NCI-H1694 treated with DMSO at 0.1 percent for 48 hours (cell line): ENCODE measurements at regions not wholly inside any gene's neighbourhood (a gene's known extent, or its start where the extent isn't known, plus 50 kb on each side); places are given as distances from the start of the nearest gene placed in this dataset.
"Not testable (repeated sequence)": the region's sequence is repeated elsewhere in the genome, so short reads cannot be mapped to it uniquely, and the experiment has no call there.

Experiments used
- DNase-seq: peaks from one replicate; lab custom pipeline; 2025; lab: John Stamatoyannopoulos, UW

DNA sequence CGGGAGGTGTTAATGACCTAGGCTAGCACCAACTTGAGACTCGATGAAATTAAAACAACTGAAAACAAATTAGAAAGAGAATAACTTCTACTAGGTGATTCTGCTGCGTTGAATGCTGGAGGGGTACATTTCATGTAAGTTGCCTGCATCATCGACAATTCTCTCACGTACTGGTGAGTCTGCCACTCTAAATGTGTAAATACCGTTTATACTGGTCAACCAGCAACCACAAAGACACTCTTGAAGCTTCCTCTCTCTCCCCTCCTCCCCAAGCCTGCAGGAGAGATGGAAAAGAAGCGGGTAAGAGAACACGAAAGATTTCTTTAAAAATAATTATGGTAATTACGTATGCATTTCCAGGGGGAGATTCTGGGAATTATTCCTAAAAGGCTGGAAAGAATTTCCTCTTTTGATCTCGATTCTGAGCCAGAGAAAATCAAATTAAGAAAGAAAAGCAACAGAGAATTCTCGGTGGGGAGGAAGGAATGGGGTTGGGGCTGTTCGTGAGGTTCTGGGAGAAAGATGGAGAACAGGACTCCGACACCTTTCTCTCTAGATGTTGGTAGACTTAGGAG lies 68.6 kb upstream of the MRTFB start:
- DNase-seq = no peak

GRCh38 chr16:14003074-14003570 lies 68.0 kb upstream of the MRTFB start:
- DNase-seq = no peak

DNA sequence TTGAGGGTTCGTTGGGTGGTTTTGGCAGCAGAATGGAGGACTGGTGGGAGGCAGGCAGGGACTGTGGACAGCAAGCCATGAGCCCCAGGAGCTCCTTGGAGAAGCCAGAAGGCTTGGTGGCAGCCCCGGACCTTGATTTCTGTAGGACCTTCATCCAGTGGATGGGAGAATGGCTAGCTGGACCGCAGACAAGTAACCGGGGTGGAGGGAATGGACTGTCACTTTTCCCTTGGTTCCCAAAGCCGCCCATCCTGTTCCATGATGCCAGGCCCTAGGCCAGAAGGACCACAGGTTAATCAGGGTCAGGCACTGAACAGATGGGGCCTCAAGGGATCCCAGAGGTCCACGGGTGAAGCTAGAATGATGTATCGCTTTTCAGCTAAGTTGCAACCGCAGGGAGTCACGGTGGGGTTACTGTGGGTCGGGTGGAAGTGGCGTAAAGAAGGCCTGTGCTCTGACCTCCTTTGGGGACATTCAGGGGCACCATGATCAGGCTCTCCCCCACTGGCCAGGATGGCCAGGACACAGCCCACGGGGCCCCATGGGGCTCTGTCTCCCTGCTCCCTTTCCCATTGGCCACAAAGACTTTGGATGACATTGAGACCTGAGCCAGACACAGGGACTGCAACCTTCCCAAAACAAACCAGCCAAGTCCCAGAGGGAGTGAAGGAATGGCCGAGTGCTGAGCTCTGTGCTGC lies 66.9 kb upstream of the MRTFB start:
- no peak for DNase-seq

DNA sequence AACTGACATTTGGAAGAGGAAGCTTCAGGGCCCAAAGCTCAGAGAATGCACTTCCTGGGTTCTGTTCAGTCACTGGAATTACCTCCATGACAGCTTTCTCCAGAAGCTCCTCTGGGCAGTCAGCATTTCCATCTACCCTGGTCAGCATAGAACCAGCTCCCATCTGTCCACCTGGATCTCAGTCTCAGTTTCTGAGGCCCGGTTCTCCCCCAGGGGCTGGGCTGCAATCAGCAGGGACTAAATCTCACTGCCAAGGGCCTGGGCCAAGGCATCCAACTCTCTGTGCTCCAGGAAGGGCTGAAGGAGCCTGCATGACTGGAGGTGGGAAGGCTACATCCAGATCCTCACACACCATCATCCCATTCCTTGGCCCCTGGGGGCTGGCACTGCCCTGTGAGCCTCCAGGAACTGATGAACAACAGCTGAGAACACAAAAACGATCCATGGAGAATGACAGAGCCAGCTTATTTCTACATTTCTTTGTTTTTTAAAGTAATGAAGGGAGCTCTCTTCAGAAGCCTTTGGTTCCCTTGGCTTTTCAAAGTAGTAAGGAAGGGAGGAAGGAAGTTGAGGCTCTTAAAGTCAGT lies 66.3 kb upstream of the MRTFB start:
- no peak for DNase-seq

DNA sequence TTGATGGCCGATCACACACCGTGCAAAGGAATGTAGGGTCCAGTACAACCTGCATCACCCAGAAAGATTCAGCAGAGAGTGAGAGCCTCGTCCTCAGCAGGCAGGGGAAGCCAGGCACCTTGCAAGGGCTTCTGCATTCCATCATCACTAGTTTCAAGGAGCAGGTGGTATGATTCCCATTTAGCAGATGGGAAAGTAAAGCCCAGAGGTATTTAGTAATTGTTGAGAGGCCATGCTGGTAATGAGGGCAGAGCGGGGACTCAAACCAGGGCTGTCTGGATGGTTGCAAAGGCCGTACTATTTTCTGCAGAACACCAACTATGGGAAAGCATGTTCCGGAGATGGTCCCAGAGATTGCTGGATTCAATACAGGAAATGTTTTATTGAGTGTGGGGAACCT lies 65.8 kb upstream of the MRTFB start:
- DNase-seq = no peak

GRCh38 chr16:14007450-14007849 lies 63.7 kb upstream of the MRTFB start:
- no peak for DNase-seq

GRCh38 chr16:14011001-14011400 lies 60.1 kb upstream of the MRTFB start:
- no peak for DNase-seq

GRCh38 chr16:14011846-14012245 lies 59.3 kb upstream of the MRTFB start:
- DNase-seq = no peak

DNA sequence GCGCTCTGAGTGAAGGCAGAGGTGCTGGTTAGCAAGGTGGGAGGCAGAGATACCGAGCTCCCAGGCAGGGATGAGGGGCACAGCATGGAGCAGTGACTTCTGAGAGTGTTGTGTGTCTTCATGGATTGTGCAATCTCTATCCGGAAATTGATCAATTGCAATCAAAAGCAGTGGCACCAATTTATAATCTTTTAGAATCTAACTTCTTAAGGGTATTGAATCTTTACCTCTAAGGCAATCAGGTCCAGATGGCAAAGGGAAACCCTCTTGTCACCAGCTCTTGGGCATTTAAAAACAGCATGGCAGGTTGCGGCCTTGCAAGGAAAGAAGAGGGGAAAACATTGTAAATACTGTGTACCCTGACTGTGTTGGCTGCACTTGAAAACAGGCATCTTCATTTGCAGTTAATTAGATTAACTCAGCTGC lies 58.0 kb upstream of the MRTFB start:
- DNase-seq = no peak

GRCh38 chr16:14013571-14014283 lies 57.4 kb upstream of the MRTFB start:
- peak; percentile 76 for DNase-seq

GRCh38 chr16:14014284-14014625 lies 56.9 kb upstream of the MRTFB start:
- DNase-seq = no peak

- no peak for DNase-seq
Measured at GRCh38 chr16:14015033-14015432, 56.1 kb upstream of the MRTFB start.

- DNase-seq = no peak
Measured at GRCh38 chr16:14015461-14015860, 55.7 kb upstream of the MRTFB start.

- DNase-seq = no peak
Measured at GRCh38 chr16:14015948-14016347, 55.2 kb upstream of the MRTFB start.

DNA sequence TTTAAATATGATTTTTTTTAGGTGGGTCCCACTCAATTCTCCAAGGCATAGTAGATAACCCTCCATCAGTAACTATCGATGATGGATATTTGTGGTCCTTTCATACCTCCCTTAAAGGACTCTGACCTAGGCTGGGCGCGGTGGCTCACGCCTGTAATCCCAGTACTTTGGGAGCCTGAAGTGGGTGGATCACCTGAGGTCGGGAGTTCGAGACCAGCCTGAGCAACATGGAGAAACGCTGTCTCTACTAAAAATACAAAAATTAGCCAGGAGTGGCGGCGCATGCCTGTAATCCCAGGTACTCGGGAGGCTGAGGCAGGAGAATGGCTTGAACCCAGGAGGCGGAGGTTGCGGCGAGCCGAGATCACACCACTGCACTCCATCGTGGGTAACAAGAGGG lies 54.8 kb upstream of the MRTFB start:
- not testable (repeated sequence) for DNase-seq

- DNase-seq = no peak
Measured at GRCh38 chr16:14017886-14018285, 53.2 kb upstream of the MRTFB start.

DNA sequence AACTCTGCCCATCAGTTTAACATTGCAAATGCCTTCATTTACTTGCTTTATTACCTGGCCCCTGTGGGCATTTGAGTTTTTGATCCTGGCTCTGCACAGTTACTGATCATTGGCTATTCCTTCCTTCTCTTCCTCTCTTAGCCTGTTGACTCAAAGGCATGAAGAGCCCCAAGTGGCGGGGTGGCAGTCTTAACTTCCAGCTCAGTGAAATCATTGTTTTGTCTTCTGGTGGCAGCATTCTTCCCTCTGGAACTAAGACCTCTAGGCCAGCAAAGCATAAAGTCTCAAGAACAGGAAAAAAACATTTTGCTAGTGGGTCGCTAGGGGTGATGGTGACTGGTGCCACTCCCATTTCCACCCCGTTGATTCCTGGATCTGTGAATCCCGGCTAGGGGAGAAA lies 52.3 kb upstream of the MRTFB start:
- DNase-seq = no peak

- no peak for DNase-seq
Measured at GRCh38 chr16:14020141-14020540, 51.0 kb upstream of the MRTFB start.
